Mesothelial cell of epicardium (in vitro differentiated cells): ENCODE measurements at regions not wholly inside any gene's neighbourhood (a gene's known extent, or its start where the extent isn't known, plus 50 kb on each side); places are given as distances from the start of the nearest gene placed in this dataset.

Experiments
- DNase-seq, 2 experiments: peaks; one replicate each; pipeline ENCODE4 v3.0.0; 2021; ENCODE audit warnings: low spot score in 2 of 2; ENCODE audit not compliant: unreplicated experiment in 2 of 2
- H3K27ac Mint-ChIP-seq: 2 replicates; pipeline ENCODE4 v1.8.0; 2021; ENCODE audit warnings: mixed read lengths
- H3K27me3 Mint-ChIP-seq: 2 replicates; pipeline ENCODE4 v1.8.0; 2021; ENCODE audit warnings: low read depth, mixed read lengths
- H3K36me3 Mint-ChIP-seq: 2 replicates; pipeline ENCODE4 v1.8.0; 2021; ENCODE audit warnings: mixed read lengths
- H3K4me1 Mint-ChIP-seq: 2 replicates; pipeline ENCODE4 v1.8.0; 2021; ENCODE audit warnings: mixed read lengths
- H3K4me3 Mint-ChIP-seq: 2 replicates; pipeline ENCODE4 v1.8.0; 2021; ENCODE audit warnings: mild to moderate bottlenecking, moderate library complexity, mixed read lengths
- H3K9me3 Mint-ChIP-seq: 2 replicates; pipeline ENCODE4 v1.8.0; 2021; ENCODE audit warnings: mixed read lengths
- TF ChIP-seq, protein P1 (sequence below): fragments of 200-600 bp; sonication (generic); IDR thresholded peaks from one replicate; pipeline ENCODE4 v1.5.0; 2021; ENCODE audit warnings: antibody characterized with exemption; ENCODE audit not compliant: unreplicated experiment

DNA sequence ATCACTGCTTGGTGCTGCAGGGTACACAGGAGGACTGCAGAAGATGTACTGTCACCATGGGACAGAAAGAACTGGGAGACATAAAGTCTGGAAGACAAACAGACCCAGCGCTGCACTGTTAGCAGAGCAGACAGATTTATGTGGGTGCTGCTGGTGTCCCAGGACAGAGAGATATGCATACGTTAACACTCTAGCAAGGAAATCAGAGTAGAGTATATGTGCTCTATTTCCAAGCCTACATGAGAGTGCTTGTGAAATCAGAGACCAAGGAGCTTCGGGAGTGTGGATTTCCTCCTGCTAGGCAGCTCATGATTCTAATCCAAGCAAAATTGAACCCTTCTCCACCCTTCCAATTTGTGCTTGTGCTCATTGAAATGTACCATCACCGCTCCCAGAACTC lies 416.5 kb downstream of the VRK1 start:
- Mint-ChIP-seq H3K27me3 (peaks cover 78% of the 10 kb centered on the region), H3K4me3 (no peak overlapping the region), H3K27ac (no peak overlapping the region), H3K4me1 (no peaks in the 10 kb centered on the region), H3K36me3 (no peaks in the 10 kb centered on the region), H3K9me3 (no peaks in the 10 kb centered on the region)
- DNase-seq, result no peak
- TF ChIP-seq, protein P1, sequence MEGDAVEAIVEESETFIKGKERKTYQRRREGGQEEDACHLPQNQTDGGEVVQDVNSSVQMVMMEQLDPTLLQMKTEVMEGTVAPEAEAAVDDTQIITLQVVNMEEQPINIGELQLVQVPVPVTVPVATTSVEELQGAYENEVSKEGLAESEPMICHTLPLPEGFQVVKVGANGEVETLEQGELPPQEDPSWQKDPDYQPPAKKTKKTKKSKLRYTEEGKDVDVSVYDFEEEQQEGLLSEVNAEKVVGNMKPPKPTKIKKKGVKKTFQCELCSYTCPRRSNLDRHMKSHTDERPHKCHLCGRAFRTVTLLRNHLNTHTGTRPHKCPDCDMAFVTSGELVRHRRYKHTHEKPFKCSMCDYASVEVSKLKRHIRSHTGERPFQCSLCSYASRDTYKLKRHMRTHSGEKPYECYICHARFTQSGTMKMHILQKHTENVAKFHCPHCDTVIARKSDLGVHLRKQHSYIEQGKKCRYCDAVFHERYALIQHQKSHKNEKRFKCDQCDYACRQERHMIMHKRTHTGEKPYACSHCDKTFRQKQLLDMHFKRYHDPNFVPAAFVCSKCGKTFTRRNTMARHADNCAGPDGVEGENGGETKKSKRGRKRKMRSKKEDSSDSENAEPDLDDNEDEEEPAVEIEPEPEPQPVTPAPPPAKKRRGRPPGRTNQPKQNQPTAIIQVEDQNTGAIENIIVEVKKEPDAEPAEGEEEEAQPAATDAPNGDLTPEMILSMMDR, result no peak

DNA sequence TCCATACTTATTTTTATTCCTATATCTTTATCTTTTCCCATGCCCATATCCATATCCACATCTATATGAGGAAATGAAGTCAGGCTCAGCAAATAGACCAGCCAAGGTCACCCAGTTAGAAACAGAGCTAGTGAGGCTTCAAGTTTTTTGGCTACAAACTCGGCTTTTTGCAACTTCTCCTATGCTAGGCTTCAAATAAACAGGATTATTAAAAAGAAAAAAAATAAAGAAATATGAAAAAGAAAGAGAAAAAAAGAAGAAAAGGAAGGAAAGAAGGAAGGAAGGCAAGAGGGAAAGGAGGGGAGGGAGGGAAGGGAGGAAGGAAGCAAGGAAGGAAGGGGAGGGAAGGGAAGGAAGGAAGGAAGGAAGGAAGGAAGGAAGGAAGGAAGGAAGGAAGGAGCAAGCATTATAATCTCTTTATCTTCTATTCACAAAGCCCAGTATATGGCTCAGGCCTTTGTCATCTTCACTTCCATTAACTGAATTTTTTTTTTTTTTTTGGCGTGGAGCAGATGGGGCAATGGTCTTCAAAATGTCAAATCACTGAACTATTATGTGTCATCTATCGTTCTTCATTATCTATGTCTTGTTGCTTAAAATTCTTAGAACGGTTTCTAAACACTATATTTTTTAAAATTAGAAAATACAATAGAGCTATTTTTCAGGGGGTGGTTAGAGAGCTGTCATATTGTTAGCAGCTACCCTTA lies 418.2 kb downstream of the VRK1 start:
- no peak overlapping the region for H3K27ac Mint-ChIP-seq
- TF ChIP-seq, protein P1, result no peak
- DNase-seq, result no peak
- peaks cover 10% of the 10 kb centered on the region for H3K4me1 Mint-ChIP-seq
- no peaks in the 10 kb centered on the region for H3K36me3 Mint-ChIP-seq
- H3K4me3 Mint-ChIP-seq, result no peak overlapping the region
- peaks cover 88% of the 10 kb centered on the region for H3K27me3 Mint-ChIP-seq
- no peaks in the 10 kb centered on the region for H3K9me3 Mint-ChIP-seq

DNA sequence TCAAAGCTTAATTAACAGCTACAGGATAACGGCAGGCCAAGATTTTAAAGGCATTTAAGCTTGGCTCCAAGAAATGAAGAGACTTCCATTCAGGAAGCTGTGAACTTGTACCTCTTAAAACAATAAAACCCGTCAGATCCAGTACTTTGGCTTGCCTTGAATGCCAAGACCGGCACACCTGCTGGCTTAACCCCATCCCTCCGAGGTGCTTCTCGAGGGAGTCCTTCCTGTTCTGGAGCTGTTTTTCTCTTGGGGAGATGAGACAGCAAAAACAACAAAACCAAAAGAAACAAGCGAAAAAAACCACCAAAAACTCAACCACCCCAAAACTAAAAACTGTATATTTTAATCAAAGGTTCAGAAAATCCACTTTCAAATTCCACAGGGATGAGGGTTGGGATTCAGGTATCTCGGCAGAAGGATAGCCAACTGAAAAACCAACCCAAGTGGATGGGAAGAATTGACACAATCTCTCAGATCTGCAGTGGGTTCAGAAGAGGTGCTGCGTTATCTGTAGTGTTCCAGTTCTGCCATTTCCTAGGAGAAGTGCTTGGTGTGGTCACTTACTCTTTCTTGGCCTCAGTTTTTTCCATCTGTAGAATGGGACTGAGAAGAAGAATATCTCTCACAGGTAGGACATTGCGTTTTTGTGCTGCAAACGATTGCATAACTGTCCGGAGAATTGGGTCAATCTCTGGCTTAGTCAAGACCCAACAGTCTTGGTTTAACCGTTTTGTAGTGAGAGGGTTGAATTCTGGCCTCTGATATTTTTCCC lies 420.1 kb downstream of the VRK1 start:
- H3K27ac Mint-ChIP-seq, result no peak overlapping the region
- H3K4me1 Mint-ChIP-seq, result peaks cover 10% of the 10 kb centered on the region
- TF ChIP-seq, protein P1, result no peak
- no peak overlapping the region for H3K4me3 Mint-ChIP-seq
- H3K9me3 Mint-ChIP-seq, result no peaks in the 10 kb centered on the region
- peaks cover 91% of the 10 kb centered on the region for H3K27me3 Mint-ChIP-seq
- no peak for DNase-seq
- H3K36me3 Mint-ChIP-seq, result no peaks in the 10 kb centered on the region

DNA sequence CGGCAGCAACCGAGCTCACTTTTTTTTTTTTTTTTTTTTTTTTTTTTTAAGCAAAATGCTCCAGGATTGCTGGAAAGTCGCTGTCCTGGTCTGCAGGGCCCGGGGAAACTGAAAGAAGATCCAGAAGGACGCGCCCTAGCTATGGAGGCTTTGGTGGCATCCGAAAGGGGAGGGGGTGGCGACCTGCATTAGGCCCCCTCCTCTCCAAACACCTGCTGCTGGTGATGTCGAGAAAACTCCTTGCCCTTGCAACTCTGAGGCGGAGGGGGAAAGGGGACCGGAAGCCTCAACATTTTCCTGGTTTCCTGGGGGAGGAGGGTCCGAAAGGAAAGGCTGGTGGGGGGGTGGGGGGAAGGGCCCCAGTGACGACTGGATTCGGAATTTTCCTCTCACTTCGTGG lies 421.1 kb downstream of the VRK1 start:
- Mint-ChIP-seq H3K36me3 (no peaks in the 10 kb centered on the region), H3K4me3 (peak overlapping the region; percentile 62), H3K4me1 (peaks cover 10% of the 10 kb centered on the region), H3K27me3 (peaks cover 90% of the 10 kb centered on the region), H3K9me3 (no peaks in the 10 kb centered on the region), H3K27ac (no peak overlapping the region)
- TF ChIP-seq, protein P1, result no peak
- DNase-seq, result no peak

DNA sequence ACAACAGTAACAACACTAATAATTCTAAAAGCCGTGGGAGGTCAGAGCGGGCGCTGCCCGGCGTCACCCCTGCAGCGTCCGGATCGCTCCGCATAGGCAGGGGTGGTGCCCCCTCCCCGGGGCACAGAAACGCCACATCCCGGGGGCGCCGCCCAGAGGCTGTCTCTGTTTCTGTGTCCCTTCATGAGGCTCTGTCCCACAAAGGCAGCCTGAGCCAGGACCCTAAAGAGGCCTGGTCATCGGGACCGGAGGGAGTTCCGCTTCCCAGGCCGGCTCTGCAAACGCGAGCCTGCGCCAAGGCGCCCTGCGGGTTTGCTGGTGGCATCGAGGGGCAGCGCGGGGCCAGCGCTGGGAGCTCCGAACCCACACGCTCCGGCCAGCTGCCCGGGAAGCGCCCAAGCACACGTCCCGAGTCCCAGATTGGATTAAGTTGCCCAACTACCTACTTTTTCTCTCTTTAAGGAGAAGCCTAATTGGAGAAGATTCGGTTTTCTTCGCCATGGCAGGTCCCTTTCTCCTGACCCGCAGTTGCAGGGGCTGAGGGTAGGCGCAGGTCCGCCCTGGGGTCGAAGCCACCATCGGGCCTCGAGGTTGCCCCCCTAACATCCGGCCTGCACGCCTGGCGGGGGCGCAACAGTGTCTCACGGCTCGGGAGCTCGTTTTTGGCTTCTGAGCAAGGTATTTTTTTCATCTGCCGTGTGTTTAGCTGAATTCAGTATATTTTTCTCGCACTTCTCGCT lies 421.7 kb downstream of the VRK1 start:
- H3K27ac Mint-ChIP-seq, result no peak overlapping the region
- peak overlapping the region; percentile 62 for H3K4me3 Mint-ChIP-seq
- no peak for DNase-seq
- H3K9me3 Mint-ChIP-seq, result no peaks in the 10 kb centered on the region
- peaks cover 10% of the 10 kb centered on the region for H3K4me1 Mint-ChIP-seq
- TF ChIP-seq, protein P1, result no peak
- no peaks in the 10 kb centered on the region for H3K36me3 Mint-ChIP-seq
- peaks cover 87% of the 10 kb centered on the region for H3K27me3 Mint-ChIP-seq
